KBM-7 (cell line): ENCODE measurements at regions not wholly inside any gene's neighbourhood (a gene's known extent, or its start where the extent isn't known, plus 50 kb on each side); places are given as distances from the start of the nearest gene placed in this dataset.

Experiments used
- DNase-seq: peaks from one replicate; pipeline ENCODE4 v3.0.0-alpha.2; 2015
- in situ Hi-C: fragments of 300-500 bp; cut with MboI; formaldehyde crosslinking; loops from 2 replicates; pipeline ENCODE4 v1.14.3; 2020; ENCODE audit warnings: low sequenced_read_pairs, low pct_unique_long_range_greater_than_20kb, mixed read lengths

DNA sequence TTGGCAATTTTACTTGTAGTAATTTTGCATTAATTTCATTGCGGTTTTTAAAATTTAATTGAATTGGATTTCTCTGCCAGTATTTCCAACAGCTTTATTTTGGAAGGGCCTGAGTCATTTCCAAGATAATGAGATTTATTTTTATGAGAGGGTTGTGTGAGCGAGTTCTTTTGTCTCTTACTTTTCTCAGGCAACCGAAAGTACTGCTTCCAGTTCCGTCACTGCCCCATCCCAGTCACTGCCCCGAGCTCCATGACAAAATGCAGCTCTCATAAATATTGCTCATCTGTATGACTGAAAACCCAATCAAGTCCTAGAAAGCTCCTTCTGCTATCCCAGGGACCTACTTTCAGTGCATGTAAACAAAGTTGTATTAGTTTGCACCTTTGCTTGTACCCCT is 468.4 kb upstream of the SEMA3D start:
- in situ Hi-C loops = no loop called here
- no peak for DNase-seq

DNA sequence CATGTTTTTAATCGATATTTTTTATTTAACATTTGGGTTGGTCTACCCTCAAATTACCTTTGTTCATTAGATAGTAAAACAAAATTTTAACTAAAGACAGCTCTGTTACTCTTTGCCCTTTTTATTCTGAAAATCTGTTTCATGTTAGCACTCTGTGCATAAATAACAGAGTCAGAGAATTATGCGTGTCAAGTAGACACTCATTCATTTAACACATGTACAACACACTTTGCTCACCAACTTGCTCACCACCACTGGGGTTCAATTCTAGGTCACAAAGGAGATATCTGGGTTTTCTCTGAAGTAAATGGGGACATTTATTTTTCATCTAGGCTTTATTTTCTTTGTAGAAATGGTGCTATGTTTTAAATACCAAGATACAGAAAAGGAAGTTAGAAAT is 457.4 kb upstream of the SEMA3D start:
- DNase-seq = no peak
- in situ Hi-C loops = no loop called here

DNA sequence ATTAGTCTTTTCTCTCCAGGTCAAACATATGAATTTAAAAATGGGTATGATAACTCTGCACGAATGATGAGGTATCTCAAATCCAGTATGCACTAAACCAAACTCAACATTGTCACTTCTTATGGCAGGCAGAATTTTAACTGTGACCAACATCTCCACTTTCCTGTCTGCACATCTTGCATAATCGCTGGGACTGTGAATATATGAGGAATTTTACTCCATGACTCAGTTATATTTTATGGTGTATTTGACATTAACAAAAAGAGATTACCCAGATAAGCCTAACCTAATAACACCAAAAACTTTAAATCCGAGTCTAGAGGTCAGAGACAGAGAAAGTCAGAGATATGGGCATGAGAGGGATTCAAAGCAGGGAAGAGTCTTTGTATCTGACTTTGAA is 454.5 kb upstream of the SEMA3D start:
- no peak for DNase-seq
- in situ Hi-C loops = no loop called here

DNA sequence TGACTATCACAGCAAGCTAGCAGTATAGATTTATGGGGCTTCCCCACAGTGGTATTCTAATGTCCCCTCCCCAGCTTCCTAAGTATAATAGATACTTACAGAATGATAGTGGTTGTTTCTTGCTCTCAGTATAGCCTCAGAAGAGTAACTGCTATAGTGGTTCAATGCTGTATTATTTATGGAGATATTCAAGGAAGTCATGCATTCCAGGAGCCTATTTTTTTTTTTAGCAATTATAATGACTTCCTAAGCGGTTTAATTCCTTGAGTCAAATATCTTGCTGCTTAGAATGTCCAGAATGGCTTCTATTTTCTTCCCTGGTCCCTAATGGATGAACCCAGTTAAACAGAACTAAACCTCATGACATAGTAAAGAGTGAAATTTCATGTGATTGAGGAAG is 451.5 kb upstream of the SEMA3D start:
- DNase-seq = no peak
- in situ Hi-C loops = no loop called here

DNA sequence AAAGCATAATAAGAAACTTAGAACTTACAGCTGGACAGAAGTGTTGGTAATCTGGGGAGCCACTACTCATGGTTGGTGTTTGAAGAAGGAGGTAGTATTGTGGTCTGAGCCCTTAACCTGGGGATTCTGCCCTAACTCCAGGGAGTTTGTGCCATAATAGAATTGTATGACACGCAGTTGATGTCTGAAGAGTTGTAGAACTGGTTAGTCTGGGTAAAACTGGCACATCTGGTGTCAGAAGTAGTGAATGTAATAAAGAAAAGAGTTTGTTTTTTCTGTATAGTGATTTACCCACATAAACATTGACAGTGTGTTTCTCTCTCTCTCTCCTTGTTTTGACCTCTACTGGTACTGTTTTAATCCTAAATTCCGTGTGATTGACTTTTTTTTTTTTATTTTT is 448.1 kb upstream of the SEMA3D start:
- DNase-seq = no peak
- in situ Hi-C loops = no loop called here

DNA sequence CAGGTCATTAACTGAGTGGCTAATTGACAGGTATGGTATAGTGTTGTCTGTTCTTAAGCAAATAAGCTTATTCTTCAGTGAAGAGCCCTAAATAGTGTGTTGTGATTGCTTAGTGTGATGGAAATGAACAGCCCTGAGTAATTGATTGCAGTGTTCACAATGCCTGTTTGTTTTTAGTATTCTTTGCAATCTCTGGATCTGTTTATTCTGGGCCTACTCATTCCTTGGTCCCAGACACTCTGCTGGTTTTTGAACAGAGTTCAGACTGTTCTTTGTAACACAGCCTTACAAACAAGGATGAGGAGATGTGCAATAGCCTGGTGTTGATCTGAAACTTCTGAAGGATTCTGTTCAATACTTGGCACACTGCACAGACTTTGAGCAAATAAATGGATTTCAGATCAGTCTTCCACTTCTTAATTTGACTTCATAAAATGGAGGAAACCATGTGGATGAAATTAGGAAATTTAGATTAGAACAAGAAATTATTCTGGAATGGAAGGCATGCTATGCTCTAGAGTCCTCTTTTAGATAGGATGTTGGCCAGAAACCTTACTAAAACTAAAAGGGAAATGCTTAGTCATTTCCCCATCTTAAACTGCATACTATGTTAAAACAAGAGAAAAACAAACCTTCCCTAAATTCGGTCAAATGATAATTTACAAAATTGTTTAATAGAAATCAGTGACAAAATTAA is 444.2 kb upstream of the SEMA3D start:
- in situ Hi-C loops = no loop called here
- peak; percentile 27 for DNase-seq

DNA sequence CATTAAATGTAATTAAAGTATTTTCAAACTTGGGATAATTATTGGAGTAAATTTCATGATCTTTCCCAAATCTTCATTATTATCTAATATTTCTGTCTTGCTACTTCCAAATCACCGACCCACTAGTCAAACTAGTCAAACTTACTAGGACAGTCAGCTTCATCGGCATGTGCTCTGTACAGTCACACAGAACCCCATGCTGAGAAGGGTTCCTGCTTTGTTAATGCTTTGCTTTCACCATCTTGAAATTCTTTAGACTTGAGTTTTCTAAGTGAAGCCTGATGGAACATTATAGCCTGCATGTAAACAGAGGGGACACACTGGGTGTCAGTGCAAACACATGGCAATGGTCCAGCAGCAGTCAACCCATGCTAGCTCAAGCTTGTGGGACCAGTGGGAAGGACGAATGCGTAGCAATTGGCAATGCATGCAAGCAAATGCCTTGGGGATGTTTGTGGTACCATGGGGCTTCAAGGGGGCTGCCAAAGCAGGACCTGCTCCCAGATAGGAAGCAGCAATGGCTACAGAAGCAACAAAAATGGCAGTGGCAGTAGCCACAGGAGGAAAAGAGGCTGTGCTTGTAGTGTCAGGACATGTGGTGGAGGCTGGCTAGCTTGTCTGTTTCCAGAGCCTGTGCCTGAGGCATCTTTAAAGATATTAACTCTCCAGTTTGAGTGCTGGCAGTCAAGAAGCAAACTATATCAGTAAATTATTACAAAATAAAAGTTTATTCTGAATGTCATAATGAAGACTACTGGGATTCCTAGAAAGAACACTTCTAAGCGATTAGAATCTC is 441.1 kb upstream of the SEMA3D start:
- in situ Hi-C loops = no loop called here
- DNase-seq = no peak

DNA sequence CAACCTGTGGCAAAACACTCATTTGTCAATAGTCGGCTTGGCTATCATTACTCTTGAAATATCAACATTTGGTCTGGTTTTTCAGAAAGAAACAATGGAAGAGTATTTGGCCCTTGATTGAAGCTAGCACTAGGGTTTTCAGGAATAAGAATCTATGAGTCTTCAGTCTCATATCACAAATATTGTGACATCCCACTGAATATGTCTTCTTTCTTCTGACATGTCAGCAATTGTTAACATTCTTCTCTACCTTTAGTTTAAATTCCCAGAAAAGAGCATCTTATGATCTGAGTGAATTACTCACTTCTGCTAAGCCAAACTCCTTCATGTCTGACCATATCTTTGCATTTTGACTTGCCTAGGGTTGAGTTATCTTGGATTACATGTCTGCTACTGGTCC is 435.2 kb upstream of the SEMA3D start:
- in situ Hi-C loops = no loop called here
- DNase-seq = no peak

DNA sequence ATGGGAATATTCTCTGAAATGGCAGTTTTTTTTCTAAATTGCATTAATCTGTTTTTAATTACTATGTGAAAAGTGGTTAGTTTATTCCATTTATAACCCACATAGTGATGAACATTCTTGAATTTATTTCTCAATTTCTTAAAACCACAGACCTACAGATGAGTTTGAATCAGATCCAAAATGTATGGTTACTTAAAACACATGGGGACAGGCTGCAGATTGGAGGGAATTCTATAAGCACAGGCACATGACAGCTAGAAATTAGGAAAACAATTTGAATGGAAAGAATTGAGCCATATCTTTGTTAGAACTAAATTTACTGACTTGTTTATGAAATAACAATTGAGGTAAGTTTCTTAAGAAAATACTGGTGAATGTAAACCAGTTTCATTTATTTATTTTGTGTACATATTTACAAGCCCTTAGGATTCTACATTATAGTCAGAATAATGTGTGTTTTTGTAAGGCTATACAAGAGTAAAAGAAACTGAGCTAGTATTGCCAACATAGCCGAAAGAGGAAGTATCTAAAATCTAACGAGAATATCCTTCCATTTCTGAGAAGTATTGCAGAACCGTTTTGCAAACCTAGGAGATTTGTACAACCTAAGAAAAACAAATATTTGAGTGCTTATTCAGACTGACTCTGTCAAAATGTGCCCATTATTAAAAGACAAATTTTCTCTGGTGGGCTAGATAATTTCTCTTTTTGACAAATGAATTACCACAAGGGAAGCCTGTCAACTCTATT is 434.3 kb upstream of the SEMA3D start:
- in situ Hi-C loops = no loop called here
- peak; percentile 82 for DNase-seq

DNA sequence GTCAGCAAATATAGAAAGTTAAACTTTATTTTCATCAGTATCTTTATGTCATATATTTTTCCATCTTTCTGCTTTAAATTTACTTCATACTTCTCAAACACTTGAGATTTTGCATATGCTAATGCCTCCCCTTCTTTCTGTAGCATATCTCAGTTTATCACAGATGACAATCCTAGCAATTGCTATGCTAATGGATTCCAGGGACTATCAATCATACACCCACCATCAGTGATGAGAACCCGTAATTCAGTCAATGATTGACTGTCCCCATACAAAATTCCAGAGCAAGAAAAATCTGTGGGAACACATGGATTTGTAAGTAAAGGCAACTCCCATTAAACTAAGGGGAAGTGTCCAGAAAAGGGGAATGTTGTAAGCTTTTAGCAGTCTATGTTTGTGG is 432.4 kb upstream of the SEMA3D start:
- in situ Hi-C loops = no loop called here

DNA sequence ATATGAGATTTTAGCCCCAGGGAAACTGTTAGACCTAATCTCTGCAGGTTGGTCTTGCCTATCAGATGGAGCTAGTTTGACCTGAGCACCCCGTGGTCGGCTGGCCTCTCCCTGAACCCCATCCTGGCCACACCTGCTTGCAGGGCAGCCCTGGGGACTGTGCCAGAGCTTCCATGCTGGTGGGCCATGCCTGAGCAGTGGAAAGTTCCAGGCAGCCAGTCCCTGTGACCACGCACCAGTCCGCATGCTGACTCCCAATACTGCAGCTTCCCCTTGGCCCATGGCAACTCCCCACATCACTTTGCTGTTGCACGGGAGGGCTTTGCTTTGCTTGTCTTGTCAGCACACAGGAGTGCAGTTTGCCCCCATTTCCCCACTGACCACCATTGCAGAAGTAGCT is 427.8 kb upstream of the SEMA3D start:
- no peak for DNase-seq
- in situ Hi-C loops = no loop called here

More for the DNA sequence above, 432.4 kb upstream of the SEMA3D start:
- DNase-seq = no peak

DNA sequence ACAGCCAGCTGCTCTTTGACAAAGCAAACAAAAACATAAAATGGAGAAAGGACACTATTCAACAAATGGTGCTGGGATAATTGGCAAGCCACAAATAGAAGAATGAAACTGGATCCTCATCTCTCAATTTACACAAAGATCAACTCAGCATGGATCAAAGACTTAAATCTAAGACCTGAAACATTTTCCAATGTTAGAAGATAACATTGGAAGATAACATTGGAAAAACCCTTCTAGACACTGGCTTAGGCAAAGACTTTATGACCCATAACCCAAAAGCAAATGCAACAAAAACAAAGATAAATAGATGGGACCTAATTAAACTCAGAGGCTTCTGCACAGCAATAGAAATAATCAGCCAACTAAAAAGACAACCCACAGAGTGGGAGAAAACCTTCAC is 425.7 kb upstream of the SEMA3D start:
- in situ Hi-C loops = no loop called here
- DNase-seq = no peak

DNA sequence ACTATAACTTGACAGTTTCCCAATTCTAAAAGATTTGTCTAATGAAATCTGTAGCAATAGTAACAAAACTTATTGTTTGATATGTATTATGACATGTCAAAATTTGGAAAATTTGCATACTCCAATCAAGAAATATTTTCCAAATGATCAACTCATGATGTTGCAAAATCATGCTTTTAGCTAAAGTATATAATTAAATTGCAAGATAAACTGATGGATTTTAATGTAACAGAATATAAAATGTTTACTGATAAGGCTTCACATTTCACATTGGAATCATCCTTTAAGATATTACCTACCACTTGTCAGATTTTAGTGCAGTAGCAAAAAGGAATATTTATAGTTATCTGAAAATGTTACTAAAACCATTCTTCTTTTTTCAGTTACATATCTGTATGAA is 421.9 kb upstream of the SEMA3D start:
- no peak for DNase-seq
- in situ Hi-C loops = no loop called here

DNA sequence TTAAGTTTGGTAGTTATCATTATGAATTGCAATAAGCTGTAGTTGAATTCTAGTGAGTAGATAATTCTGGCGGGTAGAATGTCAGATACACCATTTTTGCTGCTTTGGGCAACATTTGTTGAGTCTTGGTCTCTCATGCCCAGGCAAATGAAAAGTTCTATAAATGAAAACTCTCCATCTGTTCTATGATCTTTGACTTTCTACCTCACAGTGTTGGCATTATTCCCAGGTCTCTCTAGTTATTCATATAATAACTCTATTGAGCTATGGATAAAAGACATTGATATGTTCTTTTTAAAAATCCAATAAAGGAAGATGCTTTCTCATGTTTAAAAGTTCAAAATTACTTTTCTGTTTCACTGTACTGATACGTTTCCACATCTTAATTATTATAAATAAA is 415.3 kb upstream of the SEMA3D start:
- in situ Hi-C loops = no loop called here
- no peak for DNase-seq

DNA sequence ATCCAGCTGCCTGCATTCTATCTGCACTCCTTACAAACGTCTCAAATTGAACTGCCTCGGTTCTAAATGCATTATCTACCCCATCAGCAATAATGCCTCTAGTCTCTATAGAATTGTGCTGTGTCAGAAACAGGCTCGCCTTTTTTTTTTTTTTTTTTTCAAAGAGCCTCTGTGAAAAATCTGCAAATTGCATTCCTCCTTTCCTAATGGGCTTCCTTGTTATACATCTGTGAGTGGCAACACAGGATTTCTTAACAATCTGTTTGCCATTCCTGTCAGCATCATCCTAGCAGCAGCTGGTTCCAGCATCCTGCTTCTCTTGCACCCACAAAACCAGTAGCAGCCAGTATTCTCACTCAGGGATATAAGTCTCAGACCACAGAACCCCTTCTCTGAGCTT is 413.5 kb upstream of the SEMA3D start:
- in situ Hi-C loops = no loop called here
- DNase-seq = no peak

DNA sequence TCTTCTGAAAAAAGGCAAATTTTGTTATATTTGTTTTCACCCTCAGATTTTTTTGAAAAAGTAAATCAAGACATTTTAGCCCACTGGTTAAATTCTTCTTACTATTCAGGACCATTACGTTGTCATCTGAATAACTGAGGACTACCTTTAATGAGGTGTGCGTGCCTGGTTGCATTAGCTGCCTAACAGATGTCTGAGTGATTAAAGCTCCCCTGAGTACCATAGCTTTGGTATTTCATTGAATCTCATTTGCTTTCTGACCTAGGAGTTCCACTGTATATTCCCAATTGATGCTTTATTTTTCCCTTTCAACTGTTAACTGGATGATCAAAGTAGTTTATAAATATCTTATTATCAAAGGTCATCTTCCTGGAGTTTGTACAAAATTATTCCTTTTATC is 410.0 kb upstream of the SEMA3D start:
- DNase-seq = no peak
- in situ Hi-C loops = no loop called here

DNA sequence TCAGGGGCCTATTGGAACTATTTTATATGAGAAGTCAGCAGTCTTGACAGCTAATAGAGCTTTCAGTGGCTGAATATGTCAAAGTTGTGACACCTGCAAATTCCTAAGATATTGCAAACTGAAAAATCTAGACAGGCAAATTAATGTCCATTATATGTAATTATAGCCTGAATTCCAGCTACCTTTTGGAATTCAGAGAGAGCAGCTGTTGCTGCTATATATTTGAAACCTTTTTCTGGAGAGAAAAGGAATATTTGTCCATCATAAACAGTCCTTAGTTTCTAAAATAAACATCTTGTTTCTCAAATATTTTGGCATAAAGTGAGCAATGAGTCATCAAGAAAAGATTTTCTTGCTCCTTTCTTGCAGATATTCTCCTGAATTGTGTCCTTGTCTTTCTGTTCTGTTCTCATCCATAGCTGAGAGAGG is 408.9 kb upstream of the SEMA3D start:
- DNase-seq = no peak
- in situ Hi-C loops = no loop called here

DNA sequence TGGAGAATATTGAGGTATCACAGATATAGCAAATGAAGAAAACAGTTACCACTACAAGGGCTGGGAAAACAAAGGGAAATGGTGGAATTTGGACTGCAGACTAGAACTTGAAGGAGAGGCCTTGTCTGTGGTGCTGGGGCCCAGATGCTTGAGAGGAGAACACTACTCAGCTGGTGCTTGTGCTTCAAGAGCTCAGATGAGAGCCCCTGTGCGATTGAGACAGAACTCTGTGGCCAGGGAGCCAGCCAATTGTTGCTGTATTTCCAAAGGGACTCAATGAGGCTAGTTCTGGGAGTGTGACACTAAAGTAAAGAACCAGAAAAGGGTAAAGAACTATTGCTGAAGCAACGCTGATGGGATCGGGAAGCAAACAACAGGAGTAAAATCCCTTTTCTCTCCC is 406.5 kb upstream of the SEMA3D start:
- in situ Hi-C loops = no loop called here
- no peak for DNase-seq

DNA sequence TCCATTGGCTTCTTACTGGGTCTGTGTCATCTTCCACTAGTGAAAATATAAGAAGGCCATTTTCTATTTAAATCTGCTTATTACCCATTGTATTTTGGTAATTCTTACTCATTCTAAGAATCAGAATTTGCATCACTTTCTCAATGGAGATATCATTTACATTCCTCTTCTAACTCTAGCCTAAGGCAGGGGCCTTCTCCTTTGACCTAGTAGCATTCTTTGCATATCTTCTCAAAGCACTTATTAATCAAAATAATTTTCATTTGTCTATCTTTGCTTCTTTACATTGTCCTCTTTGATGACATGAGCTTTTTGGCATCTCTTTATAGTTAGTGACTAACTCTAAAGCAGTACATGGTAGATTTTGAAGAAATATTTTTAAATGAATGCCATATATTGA is 400.9 kb upstream of the SEMA3D start:
- DNase-seq = no peak
- in situ Hi-C loops = no loop called here

DNA sequence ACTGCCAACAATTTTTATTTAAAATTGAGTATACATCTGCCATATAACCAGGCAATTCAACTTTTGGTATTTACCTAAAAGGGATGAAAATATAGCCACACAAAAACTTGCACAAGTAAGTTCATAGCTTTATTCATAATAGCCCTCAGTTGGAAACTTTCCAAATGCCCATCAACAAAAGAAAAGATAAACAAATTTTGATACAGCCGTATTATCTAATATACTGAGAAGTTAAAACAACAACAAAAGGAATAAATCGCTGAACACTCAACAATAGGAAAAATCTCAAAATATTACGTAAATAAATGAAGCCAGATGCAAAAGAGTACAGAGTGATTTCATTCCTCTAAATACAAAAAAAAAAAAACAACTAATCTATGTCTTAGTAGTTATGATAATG is 399.2 kb upstream of the SEMA3D start:
- in situ Hi-C loops = no loop called here
- DNase-seq = no peak
